A549 (cell line): ENCODE measurements at regions not wholly inside any gene's neighbourhood (a gene's known extent, or its start where the extent isn't known, plus 50 kb on each side); places are given as distances from the start of the nearest gene placed in this dataset.
"Not testable (repeated sequence)": the region's sequence is repeated elsewhere in the genome, so short reads cannot be mapped to it uniquely, and the experiment has no call there.

Source experiments
- ATAC-seq, 2 experiments: fragments of 200-7000 bp in 1 of 2; fragments of >200 bp in 1 of 2; cut with Nextera tagmentation in 1 of 2; cut with Tn5 transposase in 1 of 2; 3 replicates each; pipeline versions ENCODE4 v1.8.0 to v1.9.1; 2018 to 2020; ENCODE audit warnings: mild to moderate bottlenecking in 1 of 2, moderate library complexity in 1 of 2
- CTCF ChIA-PET: fragments of 300-600 bp; sonication (Branson Sonifier 250); formaldehyde crosslinking; extraction: SDS; loops from one replicate; lab custom pipeline; 2021; ENCODE audit warnings: antibody characterized with exemption, inconsistent platforms; lab: Yijun Ruan, JAX
- POLR2A ChIA-PET: fragments of 350-600 bp; formaldehyde crosslinking; extraction: SDS; loops from one replicate; lab custom pipeline; 2021; ENCODE audit warnings: antibody characterized with exemption, inconsistent platforms; lab: Yijun Ruan, JAX
- DNase-seq, 2 experiments: peaks; one replicate each; pipeline versions ENCODE4 v3.0.0 to v3.0.0-alpha.2; 2011 to 2016; ENCODE audit warnings: low read depth in 1 of 2, low spot score in 1 of 2
- FAIRE-seq: peaks from 2 replicates; lab custom pipeline; 2011; peaks lifted over from hg19 to GRCh38; lab: Jason Lieb, UNC
- H3K27ac ChIP-seq, 2 experiments: fragments of >200 bp; sonication (Bioruptor Twin); formaldehyde crosslinking; 3 replicates each; pipeline ENCODE4 v1.5.1; 2016 to 2017
- H3K4me1 ChIP-seq: fragments of >200 bp; sonication (Bioruptor Twin); formaldehyde crosslinking; 3 replicates; pipeline ENCODE4 v1.6.1; 2016
- H3K4me2 ChIP-seq: fragments of >200 bp; sonication (Bioruptor Twin); formaldehyde crosslinking; 3 replicates; pipeline ENCODE4 v1.6.1; 2016
- H3K4me3 ChIP-seq: fragments of >200 bp; sonication (Bioruptor Twin); formaldehyde crosslinking; 3 replicates; pipeline ENCODE4 v1.5.1; 2016
- H3K9me3 ChIP-seq: fragments of >200 bp; sonication (Bioruptor Twin); formaldehyde crosslinking; 3 replicates; pipeline ENCODE4 v1.6.1; 2016
- BHLHE40 ChIP-seq: IDR thresholded peaks from 2 replicates; pipeline ENCODE4 v1.6.1; 2012; ENCODE audit warnings: low read depth, low read length, inconsistent platforms
- CEBPB ChIP-seq, 2 experiments: fragments of >200 bp in 1 of 2; sonication (Bioruptor Twin) in 1 of 2; formaldehyde crosslinking in 1 of 2; IDR thresholded peaks; 2 replicates each; pipeline ENCODE4 v1.6.1; 2012 to 2016
- EHF ChIP-seq: fragments of 250-450 bp; sonication (Bioruptor Pico); IDR thresholded peaks from 2 replicates; pipeline ENCODE4 v1.5.0; 2020; ENCODE audit warnings: mild to moderate bottlenecking
- EHMT2 ChIP-seq: fragments of 200-600 bp; sonication (generic); IDR thresholded peaks from 2 replicates; pipeline ENCODE4 v1.6.1; 2016; ENCODE audit warnings: antibody characterized with exemption, low read depth, mild to moderate bottlenecking, moderate library complexity
- ESRRA ChIP-seq: fragments of 150-350 bp; IDR thresholded peaks from 2 replicates; pipeline ENCODE4 v1.6.1; 2014; ENCODE audit warnings: mild to moderate bottlenecking, low read length, borderline replicate concordance
- FOXS1 ChIP-seq: fragments of 250-450 bp; sonication (Bioruptor Pico); IDR thresholded peaks from 2 replicates; pipeline ENCODE4 v1.5.0; 2020; ENCODE audit warnings: mild to moderate bottlenecking, moderate library complexity
- GATA3 ChIP-seq: IDR thresholded peaks from 2 replicates; pipeline ENCODE4 v1.6.1; 2012; ENCODE audit warnings: borderline replicate concordance
- HEYL ChIP-seq: fragments of 250-450 bp; sonication (Bioruptor Pico); IDR thresholded peaks from 2 replicates; pipeline ENCODE4 v1.8.0; 2021; ENCODE audit warnings: mild to moderate bottlenecking, moderate library complexity
- HOXA7 ChIP-seq: fragments of 250-450 bp; sonication (Bioruptor Pico); IDR thresholded peaks from 2 replicates; pipeline ENCODE4 v1.5.0; 2020; ENCODE audit warnings: mild to moderate bottlenecking, moderate library complexity
- HOXB13 ChIP-seq: fragments of 250-450 bp; sonication (Bioruptor Pico); IDR thresholded peaks from 2 replicates; pipeline ENCODE4 v1.5.0; 2020; ENCODE audit warnings: low read depth, mild to moderate bottlenecking, moderate library complexity
- KDM5A ChIP-seq: fragments of 200-600 bp; sonication (generic); IDR thresholded peaks from 2 replicates; pipeline ENCODE4 v1.6.1; 2016; ENCODE audit warnings: antibody characterized with exemption, mild to moderate bottlenecking
- MAZ ChIP-seq: fragments of 150-350 bp; IDR thresholded peaks from 2 replicates; pipeline ENCODE4 v1.6.1; 2014; ENCODE audit warnings: antibody characterized with exemption, low read depth, low read length, borderline replicate concordance
- NFE2L2 ChIP-seq: fragments of 150-350 bp; conservative IDR thresholded peaks from 2 replicates; pipeline ENCODE4 v1.6.1; 2014; ENCODE audit warnings: low read length
- PHF8 ChIP-seq: fragments of 200-600 bp; sonication (generic); IDR thresholded peaks from 2 replicates; pipeline ENCODE4 v1.6.1; 2016; ENCODE audit warnings: low read depth, mild to moderate bottlenecking, antibody characterized with exemption, moderate library complexity, borderline replicate concordance
- POLR2AphosphoS2 ChIP-seq: conservative IDR thresholded peaks from 2 replicates; pipeline ENCODE4 v1.6.1; 2012; ENCODE audit warnings: low read length, improper control_type of control experiment, inconsistent platforms
- RAD21 ChIP-seq, 2 experiments: fragments of >200 bp in 1 of 2; sonication (Bioruptor Twin) in 1 of 2; formaldehyde crosslinking in 1 of 2; IDR thresholded peaks in 1 of 2; conservative IDR thresholded peaks in 1 of 2; 2 replicates in 1 of 2; 3 replicates in 1 of 2; pipeline ENCODE4 v1.6.1; 2012 to 2018; ENCODE audit warnings: inconsistent platforms in 1 of 2
- RCOR1 ChIP-seq: fragments of 150-350 bp; IDR thresholded peaks from 2 replicates; pipeline ENCODE4 v1.6.1; 2014; ENCODE audit warnings: antibody characterized with exemption, low read length, low read depth
- RNF2 ChIP-seq: fragments of 200-600 bp; sonication (generic); IDR thresholded peaks from 2 replicates; pipeline ENCODE4 v1.6.1; 2016; ENCODE audit warnings: low read depth, mild to moderate bottlenecking, antibody characterized with exemption, moderate library complexity, borderline replicate concordance
- SREBF2 ChIP-seq: fragments of 450-650 bp; IDR thresholded peaks from 2 replicates; pipeline ENCODE4 v1.6.1; 2014; ENCODE audit warnings: mild to moderate bottlenecking, moderate library complexity
- ZC3H11A ChIP-seq: fragments of 450-650 bp; IDR thresholded peaks from 2 replicates; pipeline ENCODE4 v1.6.1; 2014; ENCODE audit warnings: antibody characterized with exemption, mild to moderate bottlenecking
- ZFP36 ChIP-seq: fragments of 450-650 bp; IDR thresholded peaks from 2 replicates; pipeline ENCODE4 v1.6.1; 2014; ENCODE audit warnings: borderline replicate concordance; ENCODE audit not compliant: partially characterized antibody
- WGBS: methylation state at CpG from one replicate; pipeline ENCODE4 v1.1.6; 2017; ENCODE audit errors: missing lambda C conversion rate; 5-methylcytosine and 5-hydroxymethylcytosine counted together
- TF ChIP-seq, protein P1 (sequence below): fragments of 150-350 bp; IDR thresholded peaks from 2 replicates; pipeline ENCODE4 v1.6.1; 2014; ENCODE audit warnings: low read depth, mild to moderate bottlenecking, low read length
- TF ChIP-seq, protein P2 (sequence below): fragments of >200 bp; sonication (Bioruptor Twin); formaldehyde crosslinking; IDR thresholded peaks from 2 replicates; pipeline ENCODE4 v1.6.1; 2016
- TF ChIP-seq, protein P3 (sequence below): fragments of 450-650 bp; IDR thresholded peaks from 2 replicates; pipeline ENCODE4 v1.6.1; 2014; ENCODE audit warnings: antibody characterized with exemption
- TF ChIP-seq, protein P4 (sequence below): fragments of >200 bp; sonication (Bioruptor Twin); formaldehyde crosslinking; IDR thresholded peaks from 3 replicates; pipeline ENCODE4 v1.6.1; 2016
- TF ChIP-seq, protein P5 (sequence below): IDR thresholded peaks from 2 replicates; pipeline ENCODE4 v1.6.1; 2012
- TF ChIP-seq, protein P6 (sequence below): fragments of 200-600 bp; sonication (generic); IDR thresholded peaks from 2 replicates; pipeline ENCODE4 v1.6.1; 2016; ENCODE audit warnings: antibody characterized with exemption, mild to moderate bottlenecking, moderate library complexity

DNA sequence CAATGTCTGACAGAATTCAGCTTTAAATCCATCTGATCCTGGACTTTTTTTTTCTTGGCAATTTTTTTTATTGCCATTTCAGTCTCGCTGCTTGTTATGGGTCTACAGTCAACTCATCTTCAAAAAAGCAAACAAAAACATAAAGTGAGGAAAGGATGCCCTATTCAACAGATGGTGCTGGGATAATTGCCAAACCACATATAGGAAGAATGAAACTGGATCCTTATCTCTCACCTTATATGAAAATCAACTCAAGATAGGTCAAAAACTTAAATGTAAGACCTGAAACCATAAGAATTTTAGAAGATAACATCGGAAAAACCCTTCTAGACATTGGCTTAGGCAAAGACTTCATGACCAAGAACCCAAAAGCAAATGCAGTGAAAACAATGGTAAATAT, 389.1 kb upstream of the ST8SIA4 start:
- Histone ChIP-seq H3K9me3 (no peaks in the 10 kb centered on the region), H3K27ac (no peak overlapping the region), H3K4me2 (no peak overlapping the region), H3K4me3 (no peak overlapping the region), H3K4me1 (no peaks in the 10 kb centered on the region)
- TF ChIP-seq HEYL (no peak), EHF (CRISPR knock-in tag) (no peak), GATA3 (no peak), RAD21 (conservative IDR thresholded peaks at IDR 0.05 in 1 of 2, IDR thresholded peaks at IDR 0.05 in 1 of 2) (no peak), HOXA7 (CRISPR knock-in tag) (no peak), NFE2L2 (no peak), POLR2AphosphoS2 (no peak), BHLHE40 (no peak), EHMT2 (no peak), MAZ (no peak), RNF2 (no peak), SREBF2 (no peak), KDM5A (no peak), ESRRA (no peak)
- TF ChIP-seq, protein P1, sequence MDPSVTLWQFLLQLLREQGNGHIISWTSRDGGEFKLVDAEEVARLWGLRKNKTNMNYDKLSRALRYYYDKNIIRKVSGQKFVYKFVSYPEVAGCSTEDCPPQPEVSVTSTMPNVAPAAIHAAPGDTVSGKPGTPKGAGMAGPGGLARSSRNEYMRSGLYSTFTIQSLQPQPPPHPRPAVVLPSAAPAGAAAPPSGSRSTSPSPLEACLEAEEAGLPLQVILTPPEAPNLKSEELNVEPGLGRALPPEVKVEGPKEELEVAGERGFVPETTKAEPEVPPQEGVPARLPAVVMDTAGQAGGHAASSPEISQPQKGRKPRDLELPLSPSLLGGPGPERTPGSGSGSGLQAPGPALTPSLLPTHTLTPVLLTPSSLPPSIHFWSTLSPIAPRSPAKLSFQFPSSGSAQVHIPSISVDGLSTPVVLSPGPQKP: no peak
- TF ChIP-seq, protein P2, sequence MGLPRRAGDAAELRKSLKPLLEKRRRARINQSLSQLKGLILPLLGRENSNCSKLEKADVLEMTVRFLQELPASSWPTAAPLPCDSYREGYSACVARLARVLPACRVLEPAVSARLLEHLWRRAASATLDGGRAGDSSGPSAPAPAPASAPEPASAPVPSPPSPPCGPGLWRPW: no peak
- TF ChIP-seq, protein P3, sequence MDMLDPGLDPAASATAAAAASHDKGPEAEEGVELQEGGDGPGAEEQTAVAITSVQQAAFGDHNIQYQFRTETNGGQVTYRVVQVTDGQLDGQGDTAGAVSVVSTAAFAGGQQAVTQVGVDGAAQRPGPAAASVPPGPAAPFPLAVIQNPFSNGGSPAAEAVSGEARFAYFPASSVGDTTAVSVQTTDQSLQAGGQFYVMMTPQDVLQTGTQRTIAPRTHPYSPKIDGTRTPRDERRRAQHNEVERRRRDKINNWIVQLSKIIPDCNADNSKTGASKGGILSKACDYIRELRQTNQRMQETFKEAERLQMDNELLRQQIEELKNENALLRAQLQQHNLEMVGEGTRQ: no peak
- TF ChIP-seq, protein P4, sequence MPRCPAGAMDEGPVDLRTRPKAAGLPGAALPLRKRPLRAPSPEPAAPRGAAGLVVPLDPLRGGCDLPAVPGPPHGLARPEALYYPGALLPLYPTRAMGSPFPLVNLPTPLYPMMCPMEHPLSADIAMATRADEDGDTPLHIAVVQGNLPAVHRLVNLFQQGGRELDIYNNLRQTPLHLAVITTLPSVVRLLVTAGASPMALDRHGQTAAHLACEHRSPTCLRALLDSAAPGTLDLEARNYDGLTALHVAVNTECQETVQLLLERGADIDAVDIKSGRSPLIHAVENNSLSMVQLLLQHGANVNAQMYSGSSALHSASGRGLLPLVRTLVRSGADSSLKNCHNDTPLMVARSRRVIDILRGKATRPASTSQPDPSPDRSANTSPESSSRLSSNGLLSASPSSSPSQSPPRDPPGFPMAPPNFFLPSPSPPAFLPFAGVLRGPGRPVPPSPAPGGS: no peak
- WGBS: 42% methylated on average over 2 of the region's 2 CpGs
- POLR2A ChIA-PET: no interaction called here
- CTCF ChIA-PET: interaction anchor here (1.0 kb wide), 1 partner anchor 28 kb away, joined by 3 read pairs; no protein-coding TSS in a partner anchor
- FAIRE-seq (no peak), ATAC-seq (no peak), DNase-seq (no peak)

DNA sequence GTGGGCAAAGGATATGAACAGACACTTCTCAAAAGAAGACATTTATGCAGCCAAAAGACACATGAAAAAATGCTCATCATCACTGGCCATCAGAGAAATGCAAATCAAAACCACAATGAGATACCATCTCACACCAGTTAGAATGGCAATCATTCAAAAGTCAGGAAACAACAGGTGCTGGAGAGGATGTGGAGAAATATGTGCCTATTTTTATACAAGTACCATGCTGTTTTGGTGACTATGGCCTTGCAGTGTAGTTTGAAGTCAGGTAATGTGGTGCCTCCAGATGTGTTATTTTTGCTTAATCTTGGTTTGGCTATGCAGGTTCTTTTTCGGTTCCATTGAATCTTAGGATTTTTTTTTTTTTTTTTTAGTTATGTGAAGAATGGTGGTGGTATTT, 387.7 kb upstream of the ST8SIA4 start:
- WGBS: 83% methylated on average over 1 of the region's 1 CpG
- POLR2A ChIA-PET, H3K27ac ChIP-seq, H3K4me1 ChIP-seq, H3K4me2 ChIP-seq, H3K4me3 ChIP-seq, H3K9me3 ChIP-seq, ATAC-seq, DNase-seq, CTCF ChIA-PET, FAIRE-seq: not testable (repeated sequence)

DNA sequence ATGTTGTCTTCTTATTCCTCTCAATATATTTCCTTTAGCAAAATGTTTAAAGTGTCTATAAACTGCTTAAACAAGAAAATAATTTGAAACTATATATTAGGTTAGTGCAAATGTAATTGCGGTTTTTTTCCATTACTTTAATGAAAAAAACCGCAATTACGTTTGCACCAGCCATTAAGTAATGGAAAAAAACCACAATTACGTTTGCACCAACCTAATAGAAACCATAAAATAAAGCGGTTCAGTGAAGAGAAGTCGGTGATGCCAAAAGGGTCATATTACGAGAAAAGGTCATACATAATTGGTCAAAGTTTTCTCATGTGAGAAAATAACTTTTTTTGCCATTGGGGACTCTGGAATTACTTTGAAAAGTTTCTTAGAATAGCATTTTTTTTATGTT, 385.6 kb upstream of the ST8SIA4 start:
- POLR2A ChIA-PET: no interaction called here
- FAIRE-seq: no peak
- TF ChIP-seq ZC3H11A: no peak
- TF ChIP-seq CEBPB (IDR thresholded peaks at IDR 0.05): no peak
- no peak for TF ChIP-seq RCOR1
- TF ChIP-seq HOXA7 (CRISPR knock-in tag): no peak
- TF ChIP-seq FOXS1 (CRISPR knock-in tag): no peak
- no peak for TF ChIP-seq BHLHE40
- no peak for TF ChIP-seq NFE2L2
- TF ChIP-seq, protein P5, sequence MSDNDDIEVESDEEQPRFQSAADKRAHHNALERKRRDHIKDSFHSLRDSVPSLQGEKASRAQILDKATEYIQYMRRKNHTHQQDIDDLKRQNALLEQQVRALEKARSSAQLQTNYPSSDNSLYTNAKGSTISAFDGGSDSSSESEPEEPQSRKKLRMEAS: no peak
- TF ChIP-seq PHF8: no peak
- TF ChIP-seq ZFP36: no peak
- no peak for TF ChIP-seq HEYL
- no peak for TF ChIP-seq HOXB13
- TF ChIP-seq, protein P6, sequence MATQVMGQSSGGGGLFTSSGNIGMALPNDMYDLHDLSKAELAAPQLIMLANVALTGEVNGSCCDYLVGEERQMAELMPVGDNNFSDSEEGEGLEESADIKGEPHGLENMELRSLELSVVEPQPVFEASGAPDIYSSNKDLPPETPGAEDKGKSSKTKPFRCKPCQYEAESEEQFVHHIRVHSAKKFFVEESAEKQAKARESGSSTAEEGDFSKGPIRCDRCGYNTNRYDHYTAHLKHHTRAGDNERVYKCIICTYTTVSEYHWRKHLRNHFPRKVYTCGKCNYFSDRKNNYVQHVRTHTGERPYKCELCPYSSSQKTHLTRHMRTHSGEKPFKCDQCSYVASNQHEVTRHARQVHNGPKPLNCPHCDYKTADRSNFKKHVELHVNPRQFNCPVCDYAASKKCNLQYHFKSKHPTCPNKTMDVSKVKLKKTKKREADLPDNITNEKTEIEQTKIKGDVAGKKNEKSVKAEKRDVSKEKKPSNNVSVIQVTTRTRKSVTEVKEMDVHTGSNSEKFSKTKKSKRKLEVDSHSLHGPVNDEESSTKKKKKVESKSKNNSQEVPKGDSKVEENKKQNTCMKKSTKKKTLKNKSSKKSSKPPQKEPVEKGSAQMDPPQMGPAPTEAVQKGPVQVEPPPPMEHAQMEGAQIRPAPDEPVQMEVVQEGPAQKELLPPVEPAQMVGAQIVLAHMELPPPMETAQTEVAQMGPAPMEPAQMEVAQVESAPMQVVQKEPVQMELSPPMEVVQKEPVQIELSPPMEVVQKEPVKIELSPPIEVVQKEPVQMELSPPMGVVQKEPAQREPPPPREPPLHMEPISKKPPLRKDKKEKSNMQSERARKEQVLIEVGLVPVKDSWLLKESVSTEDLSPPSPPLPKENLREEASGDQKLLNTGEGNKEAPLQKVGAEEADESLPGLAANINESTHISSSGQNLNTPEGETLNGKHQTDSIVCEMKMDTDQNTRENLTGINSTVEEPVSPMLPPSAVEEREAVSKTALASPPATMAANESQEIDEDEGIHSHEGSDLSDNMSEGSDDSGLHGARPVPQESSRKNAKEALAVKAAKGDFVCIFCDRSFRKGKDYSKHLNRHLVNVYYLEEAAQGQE: no peak
- TF ChIP-seq, all 56 proteins: peak for 0
- no peaks in the 10 kb centered on the region for H3K9me3 ChIP-seq
- CTCF ChIA-PET: no interaction called here
- DNase-seq: no peak
- H3K4me2 ChIP-seq: no peak overlapping the region
- 75% methylated on average over 7 of the region's 7 CpGs for WGBS
- no peaks in the 10 kb centered on the region for H3K4me1 ChIP-seq
- no peak for ATAC-seq
- no peak overlapping the region for H3K27ac ChIP-seq
- no peak overlapping the region for H3K4me3 ChIP-seq
